Upper lobe of left lung (tissue), 4 donors: ENCODE measurements at regions not wholly inside any gene's neighbourhood (a gene's known extent, or its start where the extent isn't known, plus 50 kb on each side); places are given as distances from the start of the nearest gene placed in this dataset.

Experiments used
- EP300 ChIP-seq, 4 donors: sonication (generic); formaldehyde crosslinking; IDR thresholded peaks; one replicate each; pipeline ENCODE4 v1.5.1; 2017; ENCODE audit warnings: antibody characterized with exemption in 4 of 4, control low read depth in 2 of 4
- POLR2A ChIP-seq, 4 donors: fragments of 450-650 bp; IDR thresholded peaks; one replicate each; pipeline ENCODE4 v1.5.1; 2016 to 2017; ENCODE audit warnings: antibody characterized with exemption in 4 of 4, mild to moderate bottlenecking in 2 of 4
- POLR2AphosphoS5 ChIP-seq, 2 donors: sonication (generic); formaldehyde crosslinking; IDR thresholded peaks; one replicate each; pipeline ENCODE4 v1.5.1; 2017; ENCODE audit warnings: antibody characterized with exemption in 2 of 2
- TF ChIP-seq, protein P1 (sequence below), 6 experiments: fragments of 450-650 bp in 4 of 6; fragments of 200-600 bp in 2 of 6; sonication (generic) in 2 of 6; IDR thresholded peaks; one replicate each; pipeline ENCODE4 v1.5.1; 2016 to 2019; ENCODE audit warnings: antibody characterized with exemption in 6 of 6

DNA sequence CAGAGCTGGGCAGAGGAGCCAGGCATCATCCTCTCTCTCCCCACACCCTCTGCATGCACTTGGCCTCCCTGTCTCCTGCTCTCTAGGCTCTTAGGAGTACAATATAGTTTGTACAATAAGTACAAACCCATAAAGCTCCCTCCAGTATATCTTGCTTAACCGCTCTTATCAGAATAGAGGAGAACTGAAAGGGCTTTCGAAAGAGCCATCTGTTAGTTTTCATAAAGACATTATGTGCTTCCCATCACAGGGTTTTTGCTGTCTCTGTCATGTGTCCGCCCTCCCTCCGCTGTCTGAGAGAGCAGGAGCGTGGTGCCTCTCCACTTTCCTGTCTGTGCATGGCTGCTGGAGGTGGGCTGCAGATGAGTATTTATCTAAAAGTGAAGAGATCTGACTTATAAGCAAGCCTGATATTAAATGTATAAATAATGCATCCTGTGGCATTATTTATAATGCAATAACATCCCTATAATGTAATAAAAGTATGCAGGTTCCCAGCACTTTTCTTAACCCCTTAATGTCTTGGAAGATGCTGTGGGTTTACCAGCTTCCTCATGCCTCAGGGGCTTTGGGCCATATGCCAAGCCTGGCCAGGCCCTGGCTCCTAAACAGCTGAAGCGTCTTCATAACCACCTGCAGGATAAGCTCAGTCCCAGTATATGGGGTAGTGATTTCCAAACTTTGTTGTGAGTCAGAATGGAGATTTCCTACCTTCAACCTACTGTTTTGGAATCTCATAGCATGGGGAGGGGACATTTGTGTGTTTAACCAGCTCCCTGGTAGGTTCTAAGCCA is 297.1 kb downstream of the DHX35 start:
- TF ChIP-seq, protein P1, sequence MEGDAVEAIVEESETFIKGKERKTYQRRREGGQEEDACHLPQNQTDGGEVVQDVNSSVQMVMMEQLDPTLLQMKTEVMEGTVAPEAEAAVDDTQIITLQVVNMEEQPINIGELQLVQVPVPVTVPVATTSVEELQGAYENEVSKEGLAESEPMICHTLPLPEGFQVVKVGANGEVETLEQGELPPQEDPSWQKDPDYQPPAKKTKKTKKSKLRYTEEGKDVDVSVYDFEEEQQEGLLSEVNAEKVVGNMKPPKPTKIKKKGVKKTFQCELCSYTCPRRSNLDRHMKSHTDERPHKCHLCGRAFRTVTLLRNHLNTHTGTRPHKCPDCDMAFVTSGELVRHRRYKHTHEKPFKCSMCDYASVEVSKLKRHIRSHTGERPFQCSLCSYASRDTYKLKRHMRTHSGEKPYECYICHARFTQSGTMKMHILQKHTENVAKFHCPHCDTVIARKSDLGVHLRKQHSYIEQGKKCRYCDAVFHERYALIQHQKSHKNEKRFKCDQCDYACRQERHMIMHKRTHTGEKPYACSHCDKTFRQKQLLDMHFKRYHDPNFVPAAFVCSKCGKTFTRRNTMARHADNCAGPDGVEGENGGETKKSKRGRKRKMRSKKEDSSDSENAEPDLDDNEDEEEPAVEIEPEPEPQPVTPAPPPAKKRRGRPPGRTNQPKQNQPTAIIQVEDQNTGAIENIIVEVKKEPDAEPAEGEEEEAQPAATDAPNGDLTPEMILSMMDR (IDR thresholded peaks at IDR 0.05): no peak
- TF ChIP-seq POLR2A (IDR thresholded peaks at IDR 0.05) (no peak), EP300 (IDR thresholded peaks at IDR 0.05) (no peak), POLR2AphosphoS5 (IDR thresholded peaks at IDR 0.05) (no peak)
